Adrenal gland (tissue), 5 donors: ENCODE measurements at regions not wholly inside any gene's neighbourhood (a gene's known extent, or its start where the extent isn't known, plus 50 kb on each side); places are given as distances from the start of the nearest gene placed in this dataset.

Experiments
- POLR2A ChIP-seq, 2 donors: fragments of 450-650 bp; IDR thresholded peaks; one replicate each; pipeline ENCODE4 v1.6.1; 2017; ENCODE audit warnings: antibody characterized with exemption in 2 of 2, mild to moderate bottlenecking in 2 of 2, moderate library complexity in 1 of 2
- TF ChIP-seq, protein P1 (sequence below), 6 experiments: fragments of 450-650 bp in 4 of 6; fragments of 200-600 bp in 2 of 6; sonication (generic) in 1 of 6; IDR thresholded peaks; 1 replicate in 5 of 6; 2 replicates in 1 of 6; pipeline versions ENCODE4 v1.5.1 to v1.8.0; 2016 to 2021; ENCODE audit warnings: antibody characterized with exemption in 6 of 6, mild to moderate bottlenecking in 2 of 6, moderate library complexity in 1 of 6
- donor health status: DM: no; HTN: no; CAD: no.

DNA sequence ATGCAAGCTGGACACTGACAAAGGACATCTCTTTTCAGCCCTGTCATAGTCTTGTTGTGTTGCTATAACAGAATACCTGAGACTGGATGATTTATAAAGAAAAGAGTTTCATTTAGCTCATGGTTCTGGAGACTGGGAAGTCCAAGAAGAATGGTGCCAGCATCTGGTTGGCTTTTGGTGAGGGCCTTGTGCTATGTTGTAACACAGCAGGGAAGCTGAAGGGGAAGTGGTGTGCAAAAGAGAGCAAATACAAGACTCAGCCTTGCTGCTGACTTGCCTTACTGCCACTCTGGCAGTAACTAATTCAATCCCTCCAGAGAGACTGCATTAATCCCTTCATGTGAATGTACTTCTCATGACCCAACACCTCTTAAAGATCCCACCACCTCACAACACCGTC is 356.3 kb upstream of the PROK2 start:
- TF ChIP-seq POLR2A (IDR thresholded peaks at IDR 0.05): no peak
- TF ChIP-seq, protein P1, sequence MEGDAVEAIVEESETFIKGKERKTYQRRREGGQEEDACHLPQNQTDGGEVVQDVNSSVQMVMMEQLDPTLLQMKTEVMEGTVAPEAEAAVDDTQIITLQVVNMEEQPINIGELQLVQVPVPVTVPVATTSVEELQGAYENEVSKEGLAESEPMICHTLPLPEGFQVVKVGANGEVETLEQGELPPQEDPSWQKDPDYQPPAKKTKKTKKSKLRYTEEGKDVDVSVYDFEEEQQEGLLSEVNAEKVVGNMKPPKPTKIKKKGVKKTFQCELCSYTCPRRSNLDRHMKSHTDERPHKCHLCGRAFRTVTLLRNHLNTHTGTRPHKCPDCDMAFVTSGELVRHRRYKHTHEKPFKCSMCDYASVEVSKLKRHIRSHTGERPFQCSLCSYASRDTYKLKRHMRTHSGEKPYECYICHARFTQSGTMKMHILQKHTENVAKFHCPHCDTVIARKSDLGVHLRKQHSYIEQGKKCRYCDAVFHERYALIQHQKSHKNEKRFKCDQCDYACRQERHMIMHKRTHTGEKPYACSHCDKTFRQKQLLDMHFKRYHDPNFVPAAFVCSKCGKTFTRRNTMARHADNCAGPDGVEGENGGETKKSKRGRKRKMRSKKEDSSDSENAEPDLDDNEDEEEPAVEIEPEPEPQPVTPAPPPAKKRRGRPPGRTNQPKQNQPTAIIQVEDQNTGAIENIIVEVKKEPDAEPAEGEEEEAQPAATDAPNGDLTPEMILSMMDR (IDR thresholded peaks at IDR 0.05): no peak
